K562 (cell line): ENCODE measurements at regions not wholly inside any gene's neighbourhood (a gene's known extent, or its start where the extent isn't known, plus 50 kb on each side); places are given as distances from the start of the nearest gene placed in this dataset.

Experiments
- GATA2 ChIP-seq: sonication (generic); formaldehyde crosslinking; IDR thresholded peaks from 2 replicates; pipeline ENCODE4 v1.4.0; 2020; ENCODE audit warnings: mild to moderate bottlenecking, missing genetic modification reagents
- MNT ChIP-seq, 2 experiments: fragments of 450-650 bp; conservative IDR thresholded peaks; 2 replicates each; pipeline ENCODE4 v1.6.1; 2017; ENCODE audit warnings: mild to moderate bottlenecking in 2 of 2, moderate library complexity in 2 of 2
- POU5F1 ChIP-seq: fragments of 150-350 bp; IDR thresholded peaks from 2 replicates; pipeline ENCODE4 v1.6.1; 2014; ENCODE audit warnings: borderline replicate concordance, low read length, low read depth, mild to moderate bottlenecking; ENCODE audit not compliant: partially characterized antibody
- ZNF407 ChIP-seq: fragments of 450-650 bp; IDR thresholded peaks from 2 replicates; pipeline ENCODE4 v1.6.1; 2016; ENCODE audit warnings: low read depth

GRCh38 chr16:6114691-6115090, 1017.1 kb upstream of the EEF2KMT start (continued):
- no peak for TF ChIP-seq ZNF407
- no peak for TF ChIP-seq GATA2 (CRISPR knock-in tag)
- no peak for TF ChIP-seq MNT (conservative IDR thresholded peaks at IDR 0.05)
- no peak for TF ChIP-seq POU5F1
